T47D (cell line): ENCODE measurements at regions not wholly inside any gene's neighbourhood (a gene's known extent, or its start where the extent isn't known, plus 50 kb on each side); places are given as distances from the start of the nearest gene placed in this dataset.
"Not testable (repeated sequence)": the region's sequence is repeated elsewhere in the genome, so short reads cannot be mapped to it uniquely, and the experiment has no call there.

ENCODE experiments used
- DNase-seq, 2 experiments: peaks; one replicate each; pipeline versions ENCODE4 v3.0.0 to v3.0.0-alpha.2; 2011 to 2012; ENCODE audit warnings: low read depth in 1 of 2, low spot score in 1 of 2
- JUND ChIP-seq: IDR thresholded peaks from 2 replicates; pipeline ENCODE4 v1.6.1; 2012; ENCODE audit warnings: low read depth
- in situ Hi-C: cut with HindIII; loops from 2 replicates; pipeline ENCODE4 v1.10.0; 2016; ENCODE audit warnings: low sequenced_read_pairs, low pct_unique_long_range_greater_than_20kb

DNA sequence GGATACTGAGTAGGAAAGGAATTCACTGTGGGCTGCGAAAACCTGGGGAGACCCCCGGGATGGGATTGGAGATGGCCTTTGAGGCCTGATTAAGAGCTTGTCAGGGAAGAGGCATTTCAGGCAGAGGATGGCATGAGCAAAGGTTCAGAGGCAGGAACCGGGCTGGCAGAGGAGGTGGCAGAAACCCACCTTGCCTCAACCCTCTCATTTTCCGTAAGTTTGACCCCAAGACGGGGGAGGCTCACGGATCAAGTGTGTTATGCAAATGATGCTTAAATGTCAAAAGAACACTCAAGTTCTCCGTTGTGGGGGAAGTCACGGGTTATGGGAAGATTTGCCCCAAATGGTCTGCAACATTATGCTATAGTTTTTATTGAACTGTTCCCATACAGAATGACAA is 88.3 kb downstream of the MYCN start:
- TF ChIP-seq JUND, result no peak
- in situ Hi-C loops, result no loop called here
- DNase-seq, result no peak

GRCh38 chr2:16026816-16027501 is 86.6 kb downstream of the MYCN start:
- TF ChIP-seq JUND, result no peak
- in situ Hi-C loops, result no loop called here
- peak in 1 of 2 experiments; percentile 30 for DNase-seq

GRCh38 chr2:16025876-16026640 is 85.7 kb downstream of the MYCN start:
- in situ Hi-C loops, result no loop called here
- no peak for TF ChIP-seq JUND
- no peak for DNase-seq

DNA sequence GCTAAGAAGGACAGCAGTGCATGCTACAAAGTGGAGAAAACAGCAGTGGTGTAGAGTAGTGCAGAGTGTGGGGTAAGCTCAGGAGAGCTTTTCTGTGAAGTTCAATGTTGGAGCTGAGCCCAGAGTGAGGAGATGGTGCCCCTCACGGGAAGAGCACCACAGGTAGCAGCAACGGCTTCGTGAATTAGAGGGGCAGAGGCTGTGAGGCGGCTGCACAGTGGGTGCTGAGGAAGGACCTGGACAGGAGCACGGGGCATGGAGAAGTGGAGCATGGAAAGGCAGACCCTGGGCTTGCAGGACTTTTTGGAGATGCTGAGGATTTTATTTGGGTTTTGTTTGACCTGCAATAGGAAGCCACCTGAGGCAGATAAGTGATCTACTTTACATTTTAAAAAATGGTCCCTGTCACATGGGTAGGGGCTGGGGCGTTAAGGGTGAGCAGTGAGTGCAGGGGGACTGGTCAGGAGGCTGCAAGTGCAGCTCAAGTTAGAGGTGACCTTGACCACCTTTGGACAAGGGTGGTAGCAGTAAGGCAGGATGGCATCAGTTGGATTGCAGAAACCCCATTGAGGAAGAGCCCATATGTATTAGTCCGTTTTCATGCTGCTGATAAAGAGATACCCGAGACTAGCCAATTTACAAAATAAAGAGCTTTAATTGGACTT is 85.0 kb downstream of the MYCN start:
- no peak for DNase-seq
- in situ Hi-C loops, result no loop called here
- no peak for TF ChIP-seq JUND

- in situ Hi-C loops, DNase-seq: not testable (repeated sequence)
Measured at GRCh38 chr2:16024628-16025027, 84.3 kb downstream of the MYCN start.

- DNase-seq, result no peak
- in situ Hi-C loops, result no loop called here
- no peak for TF ChIP-seq JUND
Measured at GRCh38 chr2:16023506-16024360, 83.4 kb downstream of the MYCN start.

GRCh38 chr2:16022548-16023240 is 82.3 kb downstream of the MYCN start:
- in situ Hi-C loops, result no loop called here
- TF ChIP-seq JUND, result no peak
- no peak for DNase-seq

GRCh38 chr2:16021611-16022363 is 81.4 kb downstream of the MYCN start:
- peak; percentile 34 to 80 for DNase-seq
- in situ Hi-C loops, result no loop called here
- TF ChIP-seq JUND, result no peak

DNA sequence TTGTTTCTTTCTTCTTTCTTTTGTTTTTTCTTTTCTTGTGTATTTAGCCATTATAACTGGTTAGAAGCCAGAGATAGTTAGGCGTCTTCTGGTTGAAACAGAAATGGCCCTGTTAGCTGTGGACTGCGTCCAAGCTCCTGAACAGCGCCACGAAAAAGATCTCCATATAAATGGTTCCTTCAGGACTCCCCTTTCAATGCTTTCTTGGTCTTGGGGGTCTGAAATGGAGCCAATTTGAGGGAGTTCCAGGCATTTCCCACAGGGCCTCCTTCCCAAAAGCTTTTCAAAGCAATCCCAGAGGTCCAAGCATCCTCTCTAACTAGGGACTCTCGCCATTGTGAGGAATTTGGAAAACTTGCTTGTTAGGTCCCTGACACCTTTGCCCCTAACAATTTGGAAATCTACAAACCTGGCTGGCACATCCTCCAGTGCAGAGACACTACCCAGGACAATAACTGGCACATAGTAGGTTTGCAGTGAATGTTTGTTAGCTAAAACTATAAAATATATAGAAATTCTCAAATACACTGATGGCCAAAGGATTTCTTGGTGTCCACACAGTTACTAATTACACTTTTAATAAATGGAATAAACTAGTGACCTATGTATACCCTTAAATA is 80.1 kb downstream of the MYCN start:
- TF ChIP-seq JUND, result no peak
- no peak for DNase-seq
- in situ Hi-C loops, result no loop called here

DNA sequence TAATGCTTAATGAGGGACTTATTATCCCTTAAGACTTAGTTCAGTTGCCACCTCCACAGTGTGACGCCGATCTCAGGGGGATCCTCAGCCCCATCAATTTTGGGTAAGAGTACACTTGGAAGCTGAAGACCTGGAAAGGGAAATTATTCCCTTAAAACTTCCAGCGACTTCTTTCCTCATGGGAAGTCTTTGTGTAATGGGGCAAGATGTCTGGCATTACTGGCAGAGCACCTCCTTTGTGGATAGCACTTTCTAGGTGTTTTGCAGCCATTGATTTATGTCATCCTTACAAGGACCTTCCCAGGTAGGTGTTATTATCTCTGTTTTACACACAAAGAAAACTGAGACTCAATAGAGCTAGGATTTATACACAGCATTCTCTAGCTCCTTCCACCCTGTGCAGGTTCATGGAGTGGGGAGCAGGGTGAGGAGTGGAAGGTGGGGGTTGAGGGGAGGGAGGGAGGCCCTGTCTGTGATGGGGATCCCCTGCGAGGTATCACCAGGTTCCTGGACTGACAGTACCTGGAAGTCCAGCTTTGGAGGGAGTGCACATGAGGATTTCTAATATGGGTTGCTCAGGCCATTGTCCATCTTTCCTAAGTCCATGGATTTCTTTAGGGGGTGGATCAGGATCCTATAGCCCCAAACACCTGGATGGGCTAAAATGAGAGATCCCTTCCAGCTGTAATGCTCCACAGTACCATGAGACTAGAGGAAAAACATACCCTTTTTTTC is 79.4 kb downstream of the MYCN start:
- in situ Hi-C loops, result no loop called here
- no peak for DNase-seq
- no peak for TF ChIP-seq JUND
